ENCODE measurements at regions not wholly inside any gene's neighbourhood (a gene's known extent, or its start where the extent isn't known, plus 50 kb on each side); places are given as distances from the start of the nearest gene placed in this dataset.

- TF ChIP-seq POLR2A (IDR thresholded peaks at IDR 0.05) (no peak), CTCF (IDR thresholded peaks at IDR 0.05) (no peak)
These were observed 80.9 kb upstream of the ITGA1 start for GRCh38 chr5:52706775-52707174.
